ENCODE measurements at regions not wholly inside any gene's neighbourhood (a gene's known extent, or its start where the extent isn't known, plus 50 kb on each side); places are given as distances from the start of the nearest gene placed in this dataset.

- DNase-seq, result no peak
Measured at GRCh38 chr1:177632923-177633615, 336.8 kb downstream of the SEC16B start.

DNA sequence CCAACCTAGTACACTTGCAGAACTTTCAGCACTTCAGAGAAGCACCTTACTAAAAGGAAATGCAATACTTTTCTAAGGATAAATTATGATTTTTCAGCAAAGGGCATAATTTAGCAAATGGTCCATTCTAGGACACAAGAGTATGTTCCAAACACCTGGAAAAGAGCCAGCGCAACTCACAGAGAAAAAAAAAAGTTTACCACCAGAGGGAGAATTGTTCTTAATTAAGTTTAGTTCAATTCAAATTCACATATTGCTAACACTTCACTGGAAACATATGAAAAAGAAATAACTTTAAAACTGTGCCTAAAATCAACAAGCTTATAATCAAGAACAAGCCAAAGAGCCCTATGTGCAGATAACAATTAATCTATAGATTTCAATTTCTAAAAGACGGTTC, 338.1 kb downstream of the SEC16B start:
- no peak for DNase-seq

- no peak for DNase-seq
Measured at GRCh38 chr1:177629526-177629925, 340.3 kb downstream of the SEC16B start.

DNA sequence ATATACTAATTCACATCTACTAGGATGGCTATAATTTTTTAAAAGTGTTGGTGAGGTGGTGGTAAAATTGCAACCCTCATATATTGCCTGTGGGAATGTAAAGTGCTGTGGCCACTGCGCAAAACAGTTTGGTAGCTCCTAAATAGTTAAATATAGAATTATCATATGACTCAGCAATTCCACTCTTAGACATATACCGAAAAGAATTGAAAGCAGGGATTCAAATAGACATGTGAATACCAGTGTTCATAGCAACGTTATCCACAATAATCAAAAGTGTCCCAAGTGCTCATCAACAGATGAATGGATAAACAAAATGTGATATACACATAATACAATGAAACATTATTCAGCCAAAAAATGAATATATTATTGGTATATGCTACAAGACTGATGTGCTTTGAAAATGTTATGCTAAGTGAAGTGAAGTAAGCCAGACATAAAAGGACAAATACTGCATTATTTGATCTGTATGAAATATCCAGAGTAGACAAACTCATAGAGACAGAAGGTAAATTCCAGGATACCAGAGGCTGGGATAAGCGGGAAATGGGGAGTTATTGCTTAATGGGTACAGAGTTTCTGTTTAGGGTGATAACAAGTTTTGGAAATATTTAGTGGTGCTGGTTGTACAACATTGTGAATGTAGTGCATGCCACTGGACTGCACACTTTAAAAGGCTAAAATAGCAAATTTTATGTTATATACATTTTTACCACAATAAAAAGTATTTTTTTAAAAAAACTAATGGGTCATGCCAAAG, 342.5 kb downstream of the SEC16B start:
- no peak for DNase-seq

DNA sequence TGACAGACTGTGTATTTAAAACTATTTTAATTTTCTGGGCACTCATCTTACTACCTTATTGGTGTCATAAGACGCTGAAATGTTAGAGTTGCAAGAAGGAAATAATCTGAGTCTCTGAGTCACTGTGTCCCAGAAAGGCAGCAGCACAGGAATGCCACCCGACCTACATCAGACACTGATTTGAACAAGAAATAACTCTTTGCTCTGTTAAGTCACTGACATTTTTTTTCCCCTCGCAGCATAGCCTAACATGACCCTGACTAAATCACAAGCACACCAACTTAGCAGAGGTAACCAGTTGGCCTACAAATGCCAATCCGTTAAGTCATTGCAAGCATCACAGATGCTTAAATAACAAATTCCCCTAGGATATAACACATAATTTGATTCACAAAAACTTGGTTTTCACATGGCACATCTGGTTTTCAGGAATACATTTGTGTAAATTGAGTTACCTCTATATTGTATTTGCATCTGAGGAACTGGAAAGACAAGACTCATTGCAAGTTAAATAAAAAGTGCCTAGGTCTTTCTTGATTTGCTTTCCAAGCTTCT, 349.1 kb downstream of the SEC16B start:
- DNase-seq, result no peak

DNA sequence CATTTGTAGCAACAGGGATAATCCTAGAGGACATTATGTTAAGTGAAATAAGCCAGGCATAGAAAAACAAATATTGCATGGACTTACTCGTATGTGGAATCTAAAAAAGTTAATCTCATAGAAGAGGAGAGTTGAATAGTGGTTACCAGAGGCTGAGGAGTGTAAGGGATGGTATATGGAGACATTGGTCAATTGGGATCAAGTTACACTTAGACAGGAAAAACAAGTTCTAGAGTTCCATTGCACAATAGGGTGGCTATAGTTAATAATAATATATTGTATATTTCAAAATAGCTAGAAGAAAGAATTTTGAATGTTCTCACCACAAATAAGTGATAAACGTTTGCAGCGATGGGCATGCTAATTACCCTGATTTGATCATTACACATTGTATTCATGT, 354.6 kb downstream of the SEC16B start:
- no peak for DNase-seq

DNA sequence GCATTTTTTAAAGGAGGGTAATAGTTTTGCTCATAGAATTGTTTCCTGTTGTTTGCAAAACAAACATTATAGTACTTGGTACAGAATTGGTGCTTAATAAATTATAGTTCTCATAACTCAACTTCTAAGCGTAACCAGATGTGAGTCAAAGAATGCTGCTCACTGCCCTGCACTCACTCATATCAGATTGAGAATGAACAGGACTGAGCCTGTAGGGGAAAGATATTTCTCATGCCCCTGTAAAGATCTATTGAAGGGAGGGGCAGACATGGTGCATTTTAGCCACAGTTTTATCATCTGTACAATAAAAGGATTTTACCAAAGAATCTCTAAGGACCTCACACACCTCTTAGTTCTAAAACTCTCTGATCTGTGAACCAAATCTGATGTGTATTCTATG, 358.5 kb downstream of the SEC16B start:
- DNase-seq, result no peak

DNA sequence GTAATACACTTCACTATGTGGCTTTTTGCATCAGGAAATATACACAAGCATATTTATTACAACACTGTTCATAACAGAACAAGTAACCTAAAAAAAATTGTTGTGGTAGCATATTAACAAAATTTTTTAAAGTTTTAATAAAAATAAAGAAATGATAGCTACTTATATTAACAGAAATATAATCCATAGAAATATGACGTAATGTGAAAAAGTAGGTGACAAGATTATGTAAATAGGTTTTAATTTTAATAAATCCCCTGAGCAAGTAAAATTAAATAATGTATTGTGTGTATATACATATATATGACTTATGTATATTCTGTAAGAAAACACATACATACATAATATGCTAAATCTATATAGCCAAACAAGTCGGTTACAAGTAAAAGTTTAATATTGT, 359.9 kb downstream of the SEC16B start:
- DNase-seq, result no peak

GRCh38 chr1:177600936-177601335, 368.9 kb downstream of the SEC16B start:
- DNase-seq, result no peak

- DNase-seq, result no peak
Measured at GRCh38 chr1:177600321-177600720, 369.5 kb downstream of the SEC16B start.

- DNase-seq, result no peak
Measured at GRCh38 chr1:177597393-177597792, 372.5 kb downstream of the SEC16B start.

DNA sequence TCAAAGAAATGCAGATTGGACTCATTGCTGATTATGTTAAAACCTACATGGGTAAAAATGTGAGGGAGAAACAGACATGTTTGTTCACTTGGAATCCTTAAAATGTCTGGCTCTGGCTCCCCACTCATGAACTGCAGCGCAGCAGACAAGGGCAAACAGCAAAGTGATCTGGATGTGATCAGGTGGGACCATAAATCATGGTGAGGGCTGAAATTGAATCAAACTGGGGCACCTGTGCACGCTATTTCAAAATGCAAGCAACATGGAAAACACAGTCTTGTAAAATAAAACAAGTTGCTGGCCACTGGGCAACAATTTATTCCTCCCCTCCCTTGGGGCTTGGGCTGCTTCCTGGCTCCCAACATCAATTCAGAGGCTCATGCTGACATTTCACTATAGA, 373.4 kb downstream of the SEC16B start:
- no peak for DNase-seq

DNA sequence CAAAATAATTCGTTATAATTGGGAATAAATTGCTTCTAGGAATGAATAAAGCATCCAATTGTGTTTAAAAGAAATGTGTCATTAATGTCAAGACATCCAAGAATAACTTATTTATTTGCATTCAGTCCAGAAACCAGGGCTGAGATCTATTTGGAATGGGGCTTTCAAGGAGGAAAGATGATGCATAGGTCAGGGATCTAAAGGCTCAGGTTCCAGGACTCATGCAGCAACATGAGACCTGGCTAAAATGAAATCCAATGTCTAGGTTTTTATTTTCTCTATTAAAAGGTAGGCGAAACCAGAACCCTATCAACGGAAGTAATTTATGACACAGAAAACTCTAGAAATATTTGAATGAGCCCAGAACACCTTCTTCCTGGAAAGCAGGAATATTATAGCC, 376.8 kb downstream of the SEC16B start:
- no peak for DNase-seq

DNA sequence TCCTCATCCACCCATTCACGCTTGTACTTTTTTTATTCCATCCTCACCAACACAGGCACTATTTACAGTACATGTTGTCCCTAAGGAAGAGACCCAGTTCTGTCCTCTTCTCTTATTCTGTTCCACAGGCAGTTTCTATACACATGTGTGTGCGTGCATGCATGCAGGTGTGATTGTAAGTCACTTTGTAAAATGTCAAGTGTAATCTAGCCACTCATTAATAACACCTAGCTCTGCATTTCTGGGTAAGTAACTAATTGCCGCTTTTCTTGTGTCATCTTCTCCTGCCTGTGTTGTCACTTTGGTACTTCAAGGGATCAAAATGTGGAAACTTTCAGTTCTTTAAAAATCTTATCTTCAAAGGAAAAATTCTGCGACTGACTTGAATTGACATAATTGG, 377.2 kb downstream of the SEC16B start:
- DNase-seq, result no peak

DNA sequence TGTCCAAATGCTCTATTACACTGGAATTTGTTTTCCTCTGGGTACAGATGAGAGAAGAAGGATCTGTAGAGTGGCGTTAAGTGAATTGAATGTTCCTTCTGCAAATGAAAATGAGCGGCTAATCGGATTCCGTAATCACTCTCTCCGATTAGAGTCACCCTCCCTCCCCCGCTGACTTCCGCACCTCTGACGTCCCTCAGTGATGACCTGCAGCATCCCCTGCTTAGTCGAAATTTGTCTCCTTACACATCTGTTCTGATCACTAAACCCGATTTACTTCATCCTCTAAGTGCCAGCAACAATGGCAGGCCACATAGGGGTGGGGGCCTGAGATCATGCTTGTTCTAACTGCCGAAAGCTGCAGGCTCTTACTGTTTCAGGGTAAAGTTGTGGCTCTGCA, 378.7 kb downstream of the SEC16B start:
- DNase-seq, result no peak

DNA sequence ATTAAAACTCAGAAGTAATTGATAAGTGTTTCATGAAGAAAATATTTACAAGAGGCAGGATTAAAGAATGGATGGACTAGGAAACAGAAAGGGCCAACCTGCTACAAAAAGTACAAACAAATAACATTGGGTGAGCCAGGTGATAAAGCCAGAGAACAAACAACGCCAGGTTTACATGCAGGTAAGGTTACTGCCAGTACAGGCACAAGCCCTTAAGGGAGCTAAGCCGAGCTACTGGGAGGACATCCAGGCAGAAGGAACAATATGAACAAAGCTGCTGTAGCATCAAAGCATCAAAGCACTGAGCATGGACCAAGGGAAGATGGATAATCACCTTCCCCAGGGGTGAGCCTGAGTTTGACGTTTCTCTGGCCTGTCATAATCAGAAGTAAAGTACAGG, 380.7 kb downstream of the SEC16B start:
- DNase-seq, result no peak

DNA sequence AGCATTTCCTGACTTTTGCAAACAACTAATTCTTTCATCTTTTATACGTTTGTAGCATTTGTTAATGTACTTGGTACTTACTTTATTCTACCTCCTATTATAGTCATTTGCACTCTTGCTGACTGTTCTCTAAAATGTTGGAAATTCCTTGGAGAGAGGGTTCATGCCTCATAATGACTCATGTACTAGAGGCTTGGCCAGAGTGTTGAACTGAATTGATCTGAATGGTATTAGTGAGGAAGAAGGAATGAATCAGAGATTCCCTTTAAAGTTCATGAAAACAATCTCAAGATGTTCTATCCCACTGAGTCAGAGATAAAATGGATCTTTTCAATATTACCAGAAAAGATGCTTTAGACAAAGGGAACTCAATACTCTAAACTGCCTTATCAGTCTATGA, 383.4 kb downstream of the SEC16B start:
- DNase-seq, result no peak

DNA sequence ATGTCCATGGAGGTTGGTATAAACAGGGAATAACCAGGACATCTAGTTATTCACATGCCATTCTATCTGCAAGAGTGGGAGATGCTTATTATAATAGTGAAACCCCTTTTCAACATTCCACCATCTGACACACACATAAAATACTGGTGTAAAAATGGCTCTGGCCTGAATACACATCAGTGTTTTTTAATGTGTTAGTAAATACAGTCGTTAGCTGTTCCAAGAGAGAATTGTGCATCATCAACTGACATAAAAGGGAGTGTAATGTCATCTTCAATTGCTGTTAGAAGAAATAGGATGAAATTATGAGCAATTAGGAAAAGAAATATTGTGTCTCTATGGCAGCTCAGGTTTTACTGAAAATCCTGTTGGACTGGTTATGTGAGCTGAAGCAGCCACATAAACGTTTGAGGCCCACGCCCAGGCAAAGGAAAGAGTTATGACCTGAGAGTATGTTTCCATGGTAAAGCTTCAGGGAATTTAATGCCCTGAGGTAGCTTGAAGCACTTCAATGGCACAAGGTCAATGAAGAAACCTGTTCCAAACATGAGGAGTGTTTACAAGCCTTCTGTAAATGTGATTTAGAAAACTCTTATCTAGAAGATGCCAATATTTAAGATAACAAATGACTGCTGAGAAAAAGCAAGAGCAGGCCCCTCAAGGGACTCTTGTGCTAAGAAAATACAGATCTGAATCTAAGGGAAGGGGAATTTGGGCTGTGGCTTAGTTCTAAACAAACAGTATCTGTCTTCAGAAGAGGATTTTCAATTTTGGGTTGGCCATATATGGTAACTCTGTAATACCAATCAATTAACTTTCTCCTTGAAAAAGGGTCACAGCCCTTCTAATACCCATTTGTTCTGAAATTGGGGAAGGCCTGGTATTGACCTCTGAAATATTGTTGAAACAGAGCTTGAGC, 384.3 kb downstream of the SEC16B start:
- DNase-seq, result no peak

DNA sequence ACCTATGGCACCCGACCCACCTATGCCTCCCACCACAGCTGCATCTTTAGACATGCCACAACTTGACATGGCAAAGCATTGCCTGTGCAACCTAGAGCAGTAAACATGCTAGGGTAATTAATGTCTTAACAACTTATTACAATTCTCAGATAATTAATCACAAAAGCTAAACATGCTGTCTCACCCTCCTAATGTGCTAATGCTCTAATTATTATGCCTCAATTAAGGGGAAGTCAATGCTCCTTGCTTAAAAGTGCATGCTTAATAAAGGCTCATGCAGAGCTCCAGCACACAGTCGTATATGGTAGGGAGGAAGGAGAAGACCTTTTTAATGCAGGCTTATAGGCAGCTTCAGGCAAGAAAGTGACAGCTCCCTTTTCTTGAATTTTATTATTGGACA, 396.0 kb downstream of the SEC16B start:
- no peak for DNase-seq

DNA sequence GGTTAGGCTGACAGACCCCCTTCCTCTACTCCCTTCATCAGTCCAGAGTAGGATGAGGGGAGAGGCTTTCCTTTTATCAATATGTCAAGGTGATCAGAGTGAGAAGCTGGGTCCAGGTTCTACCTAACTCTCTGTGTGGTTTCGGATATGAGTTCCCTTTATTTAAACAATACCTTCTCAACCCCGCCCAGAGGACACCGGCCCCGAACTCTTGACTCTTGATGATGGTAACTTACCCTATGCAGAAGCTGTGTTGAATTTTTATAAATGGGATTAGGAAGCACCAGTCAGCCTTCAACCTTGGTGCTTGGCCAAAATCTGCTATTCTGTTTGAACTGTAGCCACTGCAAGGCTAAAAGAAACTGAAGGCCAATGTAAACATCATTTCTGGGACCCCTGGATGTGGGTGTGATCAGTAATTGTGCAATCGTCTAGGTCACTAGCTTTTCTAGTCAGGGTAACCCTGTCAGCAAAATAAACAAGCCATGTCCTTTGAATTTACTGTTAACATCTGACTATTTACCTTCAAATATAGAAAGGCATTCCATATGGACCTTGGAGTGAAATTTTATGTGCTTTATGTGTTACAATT, 398.3 kb downstream of the SEC16B start:
- no peak for DNase-seq

DNA sequence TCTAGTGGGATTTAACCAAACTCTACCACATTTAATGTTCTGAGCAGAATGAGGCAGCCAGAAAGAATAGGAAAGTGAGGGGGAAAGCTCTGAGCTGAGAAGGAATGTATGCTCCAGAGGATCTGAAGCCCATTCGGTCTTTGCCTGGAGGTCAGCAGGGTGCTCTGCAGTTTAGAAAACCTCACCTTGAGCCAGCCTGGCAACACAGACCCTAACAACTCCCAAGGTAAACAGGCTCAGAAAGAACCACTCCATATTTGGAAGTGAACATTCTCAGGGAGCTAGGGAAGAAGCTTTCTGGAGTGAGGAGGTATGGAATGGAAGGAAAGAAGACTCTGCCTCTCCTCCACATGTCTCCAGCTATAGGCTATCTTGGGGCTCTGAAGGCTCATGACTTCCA, 398.8 kb downstream of the SEC16B start:
- DNase-seq, result no peak

GRCh38 chr1:177569476-177569875, 398.7 kb downstream of the BRINP2 start:
- no peak for DNase-seq

- DNase-seq, result no peak
Measured at GRCh38 chr1:177568622-177569021, 397.9 kb downstream of the BRINP2 start.

All from suppressor macrophage (primary cell).